GM12874 (cell line): ENCODE measurements at regions not wholly inside any gene's neighbourhood (a gene's known extent, or its start where the extent isn't known, plus 50 kb on each side); places are given as distances from the start of the nearest gene placed in this dataset.

ENCODE experiments used
- CTCF ChIP-seq: IDR thresholded peaks from 2 replicates; pipeline ENCODE4 v1.5.1; 2011; ENCODE audit warnings: low read depth, mild to moderate bottlenecking, control low read depth, low read length, moderate library complexity; ENCODE audit not compliant: insufficient read depth

GRCh38 chr3:151935446-151935845 is 62.0 kb downstream of the SUCNR1 start:
- TF ChIP-seq CTCF: no peak

- TF ChIP-seq CTCF: no peak
These were observed 67.0 kb downstream of the SUCNR1 start for GRCh38 chr3:151940481-151940880.

DNA sequence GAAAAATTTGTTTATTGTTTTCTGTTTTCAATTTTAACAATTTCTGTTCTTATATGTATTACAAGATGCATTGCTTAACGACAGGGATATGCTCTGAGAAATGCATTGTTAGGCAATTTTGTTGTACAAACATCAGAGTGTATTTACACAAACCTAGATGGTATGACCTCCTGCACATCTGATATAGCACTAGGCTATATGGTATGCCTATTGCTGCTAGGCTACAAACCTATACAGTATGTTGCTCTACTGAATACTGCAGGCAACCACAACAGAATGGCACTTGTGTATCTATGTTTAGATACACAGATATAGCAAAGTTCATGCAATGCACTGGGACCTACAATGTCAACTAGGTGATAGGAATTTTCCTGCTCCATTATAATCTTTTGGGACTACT is 70.1 kb downstream of the SUCNR1 start:
- no peak for TF ChIP-seq CTCF

GRCh38 chr3:151944356-151944755 is 70.9 kb downstream of the SUCNR1 start:
- no peak for TF ChIP-seq CTCF

- no peak for TF ChIP-seq CTCF
These were observed 73.2 kb downstream of the SUCNR1 start for GRCh38 chr3:151946606-151947005.

DNA sequence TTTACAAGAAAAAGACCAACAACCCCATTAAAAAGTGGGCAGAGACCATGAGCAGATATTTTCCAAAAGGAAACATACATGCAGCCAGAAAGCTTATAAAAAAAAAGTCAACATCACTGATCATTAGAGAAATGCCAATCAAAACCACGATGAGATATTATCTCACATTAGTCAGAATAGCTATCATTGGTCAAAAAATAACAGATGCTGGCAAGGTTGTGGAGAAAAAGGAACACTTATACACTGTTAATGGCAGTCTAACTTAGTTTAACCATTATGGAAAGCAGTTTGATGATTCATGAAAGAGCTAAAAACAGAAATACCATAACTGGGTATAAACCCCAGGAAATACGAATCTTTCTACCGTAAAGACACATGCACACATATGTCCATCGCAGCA is 76.3 kb downstream of the SUCNR1 start:
- TF ChIP-seq CTCF: no peak

DNA sequence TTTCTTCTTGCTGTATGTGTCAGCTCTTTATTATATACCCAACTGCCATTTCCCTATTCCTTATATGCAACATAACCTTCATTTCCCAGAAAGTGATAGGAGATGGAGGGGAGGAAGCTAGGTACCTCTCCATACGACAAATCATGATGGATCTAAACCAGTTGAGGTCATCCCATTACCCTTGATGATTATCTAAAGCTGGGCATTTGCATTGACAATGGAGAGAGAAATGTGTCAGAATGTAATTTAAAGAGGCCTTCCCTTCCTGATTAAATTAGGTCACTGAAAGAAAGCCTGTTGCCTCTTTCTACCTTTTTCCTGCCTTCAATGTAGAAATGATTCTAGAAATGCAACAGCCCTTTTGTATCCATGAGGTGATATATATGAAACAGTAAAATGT is 81.9 kb downstream of the SUCNR1 start:
- TF ChIP-seq CTCF: no peak

- TF ChIP-seq CTCF: no peak
These were observed 87.6 kb downstream of the SUCNR1 start for GRCh38 chr3:151960961-151961580.
